NCI-H2196 treated with DMSO at 0.1 percent for 48 hours (cell line): ENCODE measurements at regions not wholly inside any gene's neighbourhood (a gene's known extent, or its start where the extent isn't known, plus 50 kb on each side); places are given as distances from the start of the nearest gene placed in this dataset.

Source experiments
- DNase-seq: peaks from one replicate; lab custom pipeline; 2025; ENCODE audit not compliant: unreplicated experiment; lab: John Stamatoyannopoulos, UW

DNA sequence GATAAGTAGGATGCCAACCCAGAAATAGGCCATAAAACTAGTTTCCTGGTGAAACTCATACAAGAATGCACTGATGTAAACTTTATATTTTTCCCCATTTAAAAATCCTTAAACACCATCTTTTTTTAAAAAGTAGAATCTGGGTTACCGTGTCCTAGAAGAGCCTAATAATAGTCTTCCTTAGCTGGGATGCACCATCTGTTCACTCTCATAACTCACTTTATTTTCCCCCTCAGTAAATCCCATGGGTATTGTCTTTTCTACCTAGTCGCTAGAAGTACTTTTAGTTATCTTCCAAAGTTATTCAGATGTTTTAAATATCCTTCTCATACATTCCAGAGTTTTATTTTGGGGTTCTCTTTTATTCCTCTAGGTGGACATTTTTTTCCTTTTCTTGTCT is 250.2 kb downstream of the PLA2G4A start:
- DNase-seq, result no peak

DNA sequence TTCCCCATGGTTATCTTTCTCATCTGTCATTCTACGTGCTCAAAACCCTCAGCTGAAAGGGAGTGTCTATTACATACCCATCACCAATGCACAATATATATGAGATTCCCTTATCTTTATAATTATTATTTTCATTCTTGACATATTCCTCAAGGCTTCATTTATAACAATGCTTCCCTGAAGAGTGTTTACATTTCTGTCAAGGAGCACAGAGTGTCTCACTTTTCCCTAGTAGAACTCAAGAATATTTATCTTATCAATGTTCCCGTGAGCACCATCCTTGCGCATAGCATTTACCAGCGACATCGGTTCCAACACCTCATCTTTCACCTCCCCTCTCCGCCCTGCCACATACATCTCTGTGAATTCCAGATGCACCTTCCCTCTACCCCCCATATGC is 250.6 kb downstream of the PLA2G4A start:
- DNase-seq, result no peak

DNA sequence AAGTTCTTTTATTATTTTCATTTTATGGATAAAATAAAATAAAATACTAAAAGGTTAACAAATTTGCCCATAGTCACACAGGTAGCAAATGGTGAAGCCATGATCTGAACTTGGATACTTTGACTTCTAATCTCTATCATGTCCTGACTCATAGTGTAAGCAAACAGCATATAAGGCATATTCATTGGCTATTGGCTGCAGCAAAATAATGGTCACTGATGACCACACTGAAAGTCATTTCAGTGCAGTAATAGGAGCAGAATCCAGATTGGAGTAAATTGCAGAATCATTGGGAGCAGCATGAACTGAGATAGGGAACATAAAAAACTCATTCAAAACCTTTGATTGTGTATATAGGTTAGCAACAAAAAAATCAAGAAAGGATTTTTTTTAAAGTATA is 262.9 kb downstream of the PLA2G4A start:
- DNase-seq, result no peak

DNA sequence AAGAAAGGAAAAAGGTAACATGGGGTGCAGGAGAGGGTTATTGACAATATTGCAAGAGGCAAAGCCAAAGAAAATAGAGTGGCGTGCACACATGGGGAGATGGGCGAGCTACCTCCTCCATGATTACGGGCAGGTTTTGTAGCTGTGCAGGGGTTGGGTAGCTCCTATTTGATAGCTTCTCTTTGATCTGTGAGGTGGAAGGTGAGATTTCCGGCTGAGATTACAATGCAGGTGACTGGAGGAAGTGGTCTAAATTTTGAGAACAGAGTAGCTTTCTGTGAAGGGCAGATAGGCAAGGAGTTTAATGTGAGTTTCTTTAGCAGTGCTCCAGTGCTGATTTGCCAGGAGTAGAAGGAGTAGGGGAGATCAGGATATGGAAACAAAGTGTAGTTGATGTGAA is 263.4 kb downstream of the PLA2G4A start:
- DNase-seq, result no peak

DNA sequence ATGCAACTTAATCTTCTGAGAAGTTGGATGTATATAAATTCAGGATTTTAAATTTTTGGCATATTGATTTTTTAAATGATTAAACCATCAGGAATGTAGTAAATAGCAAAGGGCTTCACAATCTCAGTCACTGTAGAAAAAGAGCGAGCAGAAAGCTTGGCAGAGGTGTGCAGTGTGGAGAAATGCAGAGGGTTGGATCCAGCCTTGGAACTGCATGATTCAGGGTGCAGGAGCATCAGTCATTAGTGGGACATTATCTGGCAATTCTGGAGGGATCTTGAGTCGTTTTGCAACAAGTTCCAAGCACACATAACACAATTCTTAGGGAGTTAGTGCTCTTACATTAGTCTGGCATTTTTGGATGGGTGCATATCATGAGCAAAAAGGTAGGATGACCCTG is 267.9 kb downstream of the PLA2G4A start:
- DNase-seq, result no peak

DNA sequence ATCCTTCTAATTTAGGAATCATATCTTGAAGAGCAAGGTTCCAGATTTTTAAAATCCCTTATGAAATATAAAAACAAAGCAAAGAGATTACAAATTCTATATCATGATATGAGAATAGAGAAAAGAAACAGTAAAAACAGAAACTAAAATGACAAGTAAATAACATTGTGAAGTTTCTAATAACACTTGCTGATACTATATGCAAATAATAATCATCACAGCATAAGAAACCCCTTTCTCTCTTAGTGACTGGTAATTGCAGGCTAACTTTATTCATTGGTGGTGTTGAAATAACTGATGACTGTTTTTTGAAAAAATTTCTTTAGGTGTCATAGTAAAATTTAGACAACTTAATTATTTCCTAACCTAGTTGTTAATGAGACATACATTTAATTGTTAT is 281.6 kb downstream of the PLA2G4A start:
- no peak for DNase-seq

DNA sequence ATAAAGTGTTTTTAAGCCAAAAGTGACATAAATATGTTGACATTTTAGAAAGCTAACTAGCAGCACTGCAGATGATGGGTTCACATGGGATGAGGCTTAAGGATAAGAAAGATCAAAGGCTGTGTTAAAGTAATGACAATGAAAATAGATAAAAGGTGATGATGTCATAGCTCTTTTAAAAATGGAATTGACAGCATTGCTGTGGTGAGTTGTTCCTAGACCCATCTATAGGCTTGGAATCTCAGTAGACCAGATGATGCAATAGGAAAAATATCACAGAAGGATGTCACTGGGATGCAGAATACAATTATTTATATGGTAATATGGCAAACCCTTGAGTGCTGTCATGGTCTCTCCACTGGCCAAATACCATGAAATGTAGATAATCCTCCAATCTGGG is 286.0 kb downstream of the PLA2G4A start:
- no peak for DNase-seq

DNA sequence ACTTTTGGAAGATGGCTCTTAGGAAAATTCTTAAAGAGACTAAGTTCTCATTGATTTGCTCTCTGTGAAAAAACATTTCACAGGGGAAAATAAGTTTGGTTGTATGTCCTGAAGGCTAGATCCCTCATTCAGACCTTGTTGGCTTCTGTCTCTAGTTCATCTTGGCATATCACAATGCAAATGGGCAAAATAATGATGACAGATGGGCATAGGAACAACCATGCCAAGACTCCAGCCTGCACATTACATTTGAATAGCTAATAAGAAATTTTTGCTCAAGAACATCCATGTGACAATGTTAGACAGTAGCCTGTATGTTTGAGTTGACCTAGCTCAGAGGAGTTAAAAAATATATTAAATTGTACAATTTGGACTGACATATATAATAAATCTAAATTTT is 292.9 kb downstream of the PLA2G4A start:
- no peak for DNase-seq

DNA sequence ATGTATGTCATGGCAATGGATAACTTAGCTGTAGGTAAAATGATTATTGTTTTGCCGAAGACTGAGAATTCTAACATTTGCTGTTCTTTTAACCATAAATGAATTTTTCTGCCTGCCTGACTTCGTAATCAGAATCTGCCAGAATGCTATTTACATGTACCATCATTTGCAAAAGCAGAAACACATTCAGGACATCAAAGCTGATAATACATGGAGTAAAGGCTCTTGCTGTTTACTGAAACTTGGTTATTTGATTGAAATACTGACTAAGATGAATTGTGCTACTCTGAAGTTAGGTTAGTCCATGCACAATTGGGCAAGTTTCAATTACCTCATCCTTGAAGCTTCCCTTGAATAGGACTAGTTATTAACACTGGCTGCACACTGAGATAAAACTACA is 293.8 kb downstream of the PLA2G4A start:
- no peak for DNase-seq

DNA sequence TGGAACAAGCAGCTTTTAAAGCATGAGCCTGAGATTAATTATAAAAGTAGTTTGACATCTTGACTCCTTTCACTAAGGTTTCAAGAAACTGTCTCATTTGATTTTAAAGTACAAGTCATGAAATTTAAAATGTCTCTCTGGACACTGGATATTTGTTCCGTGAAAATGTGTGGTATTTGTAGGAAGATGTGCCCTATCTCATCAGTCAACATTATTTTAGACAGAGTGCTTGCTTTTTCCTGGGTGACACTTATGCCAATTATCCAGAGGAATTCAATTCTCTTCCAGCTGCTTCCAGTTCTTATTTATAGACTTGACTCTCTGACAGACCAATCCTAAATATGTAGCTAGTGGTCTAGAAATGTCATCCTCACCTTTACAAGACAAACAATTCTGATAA is 300.4 kb downstream of the PLA2G4A start:
- no peak for DNase-seq

DNA sequence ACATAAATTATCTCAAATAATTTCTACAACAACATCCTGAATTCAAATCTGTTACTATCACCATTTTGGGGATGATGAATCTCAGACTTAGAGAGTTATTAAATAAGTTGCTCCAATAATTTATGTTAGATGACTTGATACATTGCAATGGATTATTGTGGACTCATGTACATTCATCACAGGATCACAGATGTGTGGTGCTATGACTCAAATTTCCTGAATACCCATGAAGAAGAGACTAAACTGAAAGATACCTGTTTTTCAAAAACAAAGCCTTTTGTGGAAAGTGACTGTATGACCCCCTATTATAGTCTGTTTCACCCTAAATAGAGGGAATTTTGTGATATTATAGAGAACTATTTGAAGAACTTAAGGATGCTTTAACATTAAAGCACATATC is 315.0 kb downstream of the PLA2G4A start:
- no peak for DNase-seq

DNA sequence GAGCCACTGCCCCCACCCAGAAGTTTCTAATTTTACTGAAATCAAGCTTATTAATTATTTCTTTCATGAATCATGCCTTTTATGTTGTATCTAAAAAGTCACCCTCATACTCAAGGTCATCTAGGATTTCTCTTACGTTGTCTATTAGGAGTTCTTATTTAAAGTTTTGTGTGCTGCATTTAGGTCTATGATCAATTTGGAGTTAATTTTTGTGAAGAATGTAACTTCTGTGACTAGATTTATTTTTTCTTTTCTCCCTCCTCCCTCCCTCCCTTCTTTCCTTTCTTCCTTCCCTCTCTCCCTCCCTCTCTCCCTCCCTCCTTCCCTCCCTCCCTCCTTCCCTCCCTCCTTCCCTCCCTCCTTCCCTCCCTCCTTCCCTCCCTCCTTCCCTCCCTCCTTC is 317.6 kb downstream of the PLA2G4A start:
- no peak for DNase-seq

DNA sequence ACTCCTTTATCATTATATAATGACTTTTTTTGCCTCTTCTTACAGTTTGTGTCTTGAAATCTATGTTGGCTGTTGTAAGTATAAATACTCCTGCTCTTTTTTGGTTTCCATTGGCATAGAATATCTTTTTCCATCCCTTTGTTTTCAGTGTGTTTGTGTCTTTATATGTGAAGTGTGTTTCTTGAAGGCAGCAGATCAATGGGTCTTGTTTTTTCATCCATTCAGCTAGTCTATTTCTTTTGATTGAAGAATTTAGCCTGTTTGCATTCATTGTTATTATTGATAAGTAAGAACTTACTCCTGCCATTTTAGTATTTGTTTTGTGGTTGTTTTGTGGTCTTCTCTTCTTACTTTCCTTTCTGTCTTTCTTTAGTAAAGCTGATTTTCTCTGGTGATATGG is 322.8 kb downstream of the PLA2G4A start:
- DNase-seq, result no peak

DNA sequence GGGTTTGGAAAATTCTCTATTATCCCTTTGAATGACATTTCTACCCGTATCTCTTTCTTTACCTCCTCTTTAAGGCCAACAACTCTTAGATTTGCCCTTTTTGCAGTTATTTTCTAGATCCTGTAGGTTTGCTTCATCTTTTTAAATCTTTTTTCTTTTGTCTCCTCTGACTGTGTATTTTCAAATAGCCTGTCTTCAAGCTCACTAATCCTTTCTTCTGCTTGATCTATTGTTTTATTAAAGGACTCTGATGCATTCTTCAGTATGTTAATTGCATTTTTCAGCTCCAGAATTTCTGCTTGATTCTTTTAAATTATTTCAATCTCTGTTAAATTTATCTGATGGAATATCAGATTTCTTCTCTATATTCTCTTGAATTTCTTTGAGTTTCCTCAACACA is 324.3 kb downstream of the PLA2G4A start:
- DNase-seq, result no peak

DNA sequence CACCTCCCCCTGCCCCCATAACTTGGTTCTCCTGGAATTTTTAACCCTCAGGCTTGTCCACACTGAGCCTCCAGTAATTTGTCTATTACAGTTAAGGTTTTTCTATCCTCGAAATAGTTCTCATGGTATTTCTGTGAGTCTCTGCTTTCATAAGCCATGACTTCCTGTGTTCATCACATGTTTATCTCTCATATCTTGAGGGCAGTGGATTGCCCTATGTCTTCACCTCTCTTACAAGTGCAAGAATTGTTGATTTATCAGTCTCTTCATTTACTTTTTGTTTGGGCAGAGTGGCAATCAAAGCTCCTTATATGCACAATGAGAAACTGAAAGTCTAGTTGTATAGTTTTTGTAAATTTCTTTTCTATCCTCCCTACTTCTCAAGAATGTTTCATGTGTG is 328.4 kb downstream of the PLA2G4A start:
- DNase-seq, result no peak

DNA sequence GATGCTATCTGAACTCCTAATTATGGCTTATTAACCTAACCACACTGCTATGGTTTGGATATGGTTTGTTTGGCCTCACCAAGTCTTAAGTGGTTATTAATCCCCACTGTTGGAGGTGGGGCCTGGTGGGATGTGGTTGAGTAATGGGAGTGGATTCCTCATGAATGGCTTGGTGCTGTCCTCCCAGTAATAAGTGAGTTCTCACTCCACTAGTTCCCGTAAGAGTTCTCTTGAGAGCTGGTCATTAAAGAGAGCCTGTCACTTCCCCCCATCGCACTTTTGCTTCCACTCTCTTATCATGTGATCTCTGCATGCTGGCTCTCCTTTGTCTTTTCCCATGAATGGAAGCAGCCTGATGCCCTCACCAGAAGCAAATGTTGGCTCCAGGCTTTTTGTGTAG is 328.8 kb downstream of the PLA2G4A start:
- no peak for DNase-seq

DNA sequence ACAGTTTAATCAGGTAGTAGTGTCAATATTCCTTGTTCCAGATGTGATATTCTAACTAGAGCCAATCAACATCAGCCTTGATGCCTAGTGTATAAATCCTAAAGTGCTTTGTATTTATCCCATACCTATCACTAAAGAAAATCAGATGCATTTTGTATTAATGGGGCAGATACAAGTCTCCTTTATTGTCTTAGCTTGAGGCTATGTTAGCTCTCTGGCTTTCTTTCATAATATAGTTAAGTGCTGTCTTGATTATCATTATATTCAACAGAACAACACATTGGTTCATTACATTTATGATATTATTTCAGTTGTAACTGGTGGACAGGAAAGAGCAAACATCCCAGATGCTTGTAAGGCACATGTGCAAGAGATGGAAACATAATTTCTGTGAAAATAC is 338.8 kb downstream of the PLA2G4A start:
- DNase-seq, result no peak

DNA sequence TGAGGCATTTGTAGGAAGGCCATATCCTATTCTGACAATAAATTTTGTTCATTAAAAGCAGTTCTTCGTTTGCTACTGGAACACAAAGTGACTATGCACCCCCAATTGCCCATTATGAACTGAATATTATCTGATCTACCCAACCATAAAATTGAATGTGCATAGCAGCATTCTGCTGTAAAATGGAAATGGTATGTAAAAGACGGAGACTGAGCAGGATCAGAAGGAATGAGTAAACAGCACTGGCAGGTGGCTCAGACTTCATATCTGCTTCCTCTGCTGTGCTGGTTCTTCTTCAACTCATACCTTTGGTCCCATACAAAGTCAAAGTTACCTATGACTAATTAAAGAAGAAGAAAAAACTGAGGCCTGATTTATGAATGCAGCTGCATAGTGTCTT is 339.5 kb downstream of the PLA2G4A start:
- no peak for DNase-seq

DNA sequence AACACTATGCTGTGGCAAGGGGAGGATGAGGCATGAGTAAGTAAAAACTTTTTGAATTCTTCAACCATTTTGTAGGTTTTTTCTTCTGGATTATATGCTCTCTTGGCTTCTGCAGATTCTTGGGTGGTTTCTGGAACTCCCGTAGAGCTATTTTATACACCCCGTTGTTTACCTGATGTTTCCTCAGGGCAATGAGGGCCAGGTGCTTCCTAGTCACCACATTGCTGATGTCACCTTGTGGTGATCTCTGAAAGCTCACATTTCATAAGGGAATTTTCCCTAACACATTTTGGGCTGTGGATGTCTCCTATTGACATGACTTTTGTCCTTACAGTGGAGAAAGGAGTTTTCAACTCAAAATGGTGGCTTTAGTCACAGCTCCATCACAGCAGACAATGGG is 356.6 kb downstream of the PLA2G4A start:
- no peak for DNase-seq

DNA sequence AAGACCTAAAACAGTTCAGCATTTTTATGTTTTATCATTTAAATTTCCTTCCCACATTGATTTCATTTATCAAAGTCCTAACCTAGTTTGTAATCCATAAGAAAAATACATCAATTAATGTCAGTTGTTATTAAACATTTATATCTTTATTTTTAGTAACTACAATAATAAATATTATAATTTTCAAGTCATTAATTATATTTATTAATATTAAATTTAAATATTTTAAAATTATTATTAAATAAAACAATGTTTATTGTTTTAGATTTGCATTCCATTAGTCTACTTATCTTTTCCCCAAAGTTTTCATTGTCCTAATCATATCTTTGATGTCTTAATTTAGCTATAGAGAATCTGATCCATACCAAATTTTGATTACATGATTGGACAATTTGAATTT is 368.9 kb downstream of the PLA2G4A start:
- no peak for DNase-seq

DNA sequence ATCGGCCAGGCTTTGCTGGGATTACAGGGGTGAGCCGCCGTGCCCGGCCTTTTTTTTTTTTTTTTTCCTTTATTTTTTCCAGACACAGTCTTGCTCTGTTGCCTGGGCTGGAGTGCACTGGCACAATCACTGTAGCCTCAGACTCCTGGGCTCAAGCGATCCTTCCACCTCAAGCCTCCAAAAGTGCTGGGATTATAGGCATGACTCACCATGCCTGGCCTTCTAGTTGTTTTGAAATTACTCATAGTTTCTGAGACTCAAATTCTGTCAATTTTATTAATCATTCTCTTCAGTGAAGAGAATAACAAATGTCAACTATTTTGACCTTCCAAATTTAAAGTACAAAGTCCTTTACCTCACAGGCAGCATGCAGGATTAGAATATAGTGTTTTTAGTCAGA is 374.5 kb downstream of the PLA2G4A start:
- no peak for DNase-seq

DNA sequence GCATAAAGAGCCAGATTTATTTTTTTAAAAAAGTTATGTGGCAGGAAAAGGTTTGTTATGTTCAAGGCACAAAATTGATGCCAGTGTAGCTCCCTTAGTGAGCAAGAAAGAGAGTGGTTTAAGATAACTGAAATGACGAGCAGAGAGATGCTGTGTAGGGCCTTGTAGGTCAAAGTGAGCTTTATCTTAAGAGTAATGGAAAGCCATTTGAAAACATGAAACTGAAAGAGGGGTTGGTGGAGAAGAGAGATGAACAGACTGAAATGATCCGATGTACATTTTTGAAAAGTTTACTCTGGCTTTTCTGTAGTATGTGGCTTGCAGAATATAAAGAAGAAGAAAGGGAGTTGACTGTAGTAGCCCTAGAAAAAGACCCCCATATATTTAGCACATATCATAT is 383.6 kb downstream of the PLA2G4A start:
- no peak for DNase-seq

DNA sequence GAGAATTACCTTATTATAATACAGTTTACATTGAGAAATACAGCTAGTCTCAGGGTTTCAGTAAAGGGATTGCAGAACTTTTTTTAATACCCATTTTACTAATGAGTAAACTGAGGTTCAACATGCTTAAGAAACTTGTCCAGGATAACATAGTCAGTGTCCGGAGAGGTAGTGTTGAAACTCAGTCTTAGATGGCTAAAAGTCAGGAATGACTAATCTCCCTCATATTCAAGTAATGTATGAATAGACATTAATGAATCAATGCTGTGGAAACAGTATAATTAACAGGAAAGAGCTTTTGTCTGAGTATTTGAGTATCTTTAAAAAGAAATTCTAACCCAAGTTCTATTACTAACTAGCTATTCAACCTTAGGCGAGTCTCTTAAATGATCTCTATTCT is 397.6 kb downstream of the PLA2G4A start:
- DNase-seq, result no peak

DNA sequence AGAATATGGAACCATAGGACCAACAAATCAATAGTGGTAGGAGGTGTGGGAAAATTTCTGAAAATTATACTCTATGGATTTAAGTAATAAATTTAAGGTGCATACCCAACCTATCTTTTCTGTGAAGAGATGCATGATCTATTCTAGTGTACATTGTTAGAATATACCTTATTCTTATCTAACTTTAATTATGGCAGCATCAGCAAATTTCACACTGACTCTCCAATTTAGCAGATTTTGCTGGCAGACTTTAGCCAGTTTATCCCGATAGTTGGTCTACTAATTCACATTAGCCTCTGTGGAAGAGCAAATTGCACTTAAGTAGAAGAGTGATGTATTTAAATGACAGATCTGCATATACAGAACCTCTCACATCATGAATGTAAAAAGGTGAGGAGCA is 400.0 kb downstream of the PLA2G4A start:
- DNase-seq, result no peak
